Parathyroid adenoma (tissue), 2 donors: ENCODE measurements at regions not wholly inside any gene's neighbourhood (a gene's known extent, or its start where the extent isn't known, plus 50 kb on each side); places are given as distances from the start of the nearest gene placed in this dataset.
"Not testable (repeated sequence)": the region's sequence is repeated elsewhere in the genome, so short reads cannot be mapped to it uniquely, and the experiment has no call there.

ENCODE experiments used
- H2AFZ ChIP-seq: fragments of 300-600 bp; sonication (generic); one replicate; pipeline ENCODE4 v1.7.0; 2017; ENCODE audit warnings: antibody characterized with exemption, mild to moderate bottlenecking
- H3K27ac ChIP-seq: fragments of 300-600 bp; sonication (generic); one replicate; pipeline ENCODE4 v1.7.0; 2017
- H3K27me3 ChIP-seq: fragments of 300-600 bp; sonication (generic); one replicate; pipeline ENCODE4 v1.7.0; 2017; ENCODE audit warnings: low read length; ENCODE audit not compliant: control insufficient read depth, insufficient read depth
- H3K36me3 ChIP-seq: fragments of 300-600 bp; sonication (generic); one replicate; pipeline ENCODE4 v1.7.0; 2017; ENCODE audit warnings: low read length; ENCODE audit not compliant: control insufficient read depth, insufficient read depth
- H3K4me1 ChIP-seq: fragments of 300-600 bp; sonication (generic); one replicate; pipeline ENCODE4 v1.7.0; 2017; ENCODE audit warnings: control low read depth
- H3K4me2 ChIP-seq: fragments of 300-600 bp; sonication (generic); one replicate; pipeline ENCODE4 v1.7.0; 2017; ENCODE audit warnings: low read length
- H3K4me3 ChIP-seq: fragments of 300-600 bp; sonication (generic); one replicate; pipeline ENCODE4 v1.7.0; 2017; ENCODE audit warnings: low read depth, low read length
- H3K79me2 ChIP-seq: fragments of 300-600 bp; sonication (generic); one replicate; pipeline ENCODE4 v1.7.0; 2017; ENCODE audit warnings: control low read depth
- H3K9ac ChIP-seq: fragments of 300-600 bp; sonication (generic); one replicate; pipeline ENCODE4 v1.7.0; 2017; ENCODE audit warnings: mild to moderate bottlenecking
- H3K9me3 ChIP-seq: fragments of 300-600 bp; sonication (generic); one replicate; pipeline ENCODE4 v1.7.0; 2017; ENCODE audit warnings: low read length; ENCODE audit not compliant: control insufficient read depth
- CTCF ChIP-seq: fragments of 300-600 bp; sonication (generic); IDR thresholded peaks from one replicate; pipeline ENCODE4 v1.7.0; 2017; ENCODE audit warnings: antibody characterized with exemption, mild to moderate bottlenecking
- donor health status: primary hyperparathyroidism.

DNA sequence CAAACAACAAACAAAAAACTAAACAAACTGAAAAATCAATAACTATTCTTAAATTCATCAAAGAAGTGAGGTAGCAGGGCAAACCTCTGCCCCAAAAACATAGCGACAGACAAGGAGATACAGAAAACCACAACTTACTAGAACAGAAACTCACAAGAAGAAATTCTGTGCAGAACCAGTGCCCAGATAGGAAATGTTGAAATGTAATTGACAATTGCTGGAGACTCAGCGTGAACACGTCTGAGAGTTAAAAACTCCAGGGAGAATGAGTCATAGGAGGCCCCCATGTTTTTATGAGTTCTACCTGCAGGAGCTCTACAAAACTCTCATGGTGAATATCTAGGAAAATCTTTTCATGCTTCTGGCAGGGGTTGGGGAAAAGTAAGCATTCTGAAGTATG is 95.5 kb upstream of the SETMAR start:
- Histone ChIP-seq H2AFZ (no peak overlapping the region), H3K9me3 (no peaks in the 10 kb centered on the region), H3K4me1 (no peaks in the 10 kb centered on the region), H3K4me2 (no peak overlapping the region), H3K4me3 (no peak overlapping the region), H3K9ac (no peak overlapping the region), H3K79me2 (no peaks in the 10 kb centered on the region), H3K27ac (no peak overlapping the region), H3K36me3 (no peaks in the 10 kb centered on the region), H3K27me3 (no peaks in the 10 kb centered on the region)
- no peak for TF ChIP-seq CTCF

GRCh38 chr3:4208556-4208955 is 94.6 kb upstream of the SETMAR start:
- Histone ChIP-seq H3K9me3 (no peaks in the 10 kb centered on the region), H3K79me2 (no peaks in the 10 kb centered on the region), H3K36me3 (no peaks in the 10 kb centered on the region), H3K4me2 (no peak overlapping the region), H3K27ac (no peak overlapping the region), H3K27me3 (no peaks in the 10 kb centered on the region), H3K9ac (no peak overlapping the region), H2AFZ (no peak overlapping the region), H3K4me3 (no peak overlapping the region), H3K4me1 (no peaks in the 10 kb centered on the region)
- no peak for TF ChIP-seq CTCF

DNA sequence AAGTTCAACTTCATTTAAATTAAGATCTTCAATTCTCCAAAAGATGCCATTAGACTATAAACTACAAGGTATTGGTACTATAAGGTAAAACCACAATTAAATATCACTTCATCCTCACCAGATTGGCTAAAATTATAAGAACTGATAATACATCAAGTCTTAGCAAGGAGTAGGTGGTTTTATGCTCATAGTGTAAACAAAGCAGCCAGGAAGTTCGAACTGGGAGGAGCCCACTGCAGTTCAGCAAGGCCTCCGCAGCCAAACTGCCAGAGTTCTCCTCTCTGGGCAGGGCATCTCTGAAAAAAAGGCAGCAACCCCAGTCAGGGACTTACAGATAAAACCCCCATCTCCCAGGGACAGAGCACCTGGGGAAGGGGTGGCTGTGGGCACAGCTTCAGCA is 91.6 kb upstream of the SETMAR start:
- Histone ChIP-seq H3K27ac (no peak overlapping the region), H3K9ac (no peak overlapping the region), H3K79me2 (no peaks in the 10 kb centered on the region), H3K36me3 (no peaks in the 10 kb centered on the region), H3K4me3 (no peak overlapping the region), H2AFZ (no peak overlapping the region), H3K4me1 (no peaks in the 10 kb centered on the region), H3K27me3 (no peaks in the 10 kb centered on the region), H3K4me2 (no peak overlapping the region), H3K9me3 (no peaks in the 10 kb centered on the region)
- no peak for TF ChIP-seq CTCF

GRCh38 chr3:4213420-4213819 is 89.7 kb upstream of the SETMAR start:
- not testable (repeated sequence) for H3K36me3 ChIP-seq, H2AFZ ChIP-seq, H3K9me3 ChIP-seq, H3K27me3 ChIP-seq, H3K9ac ChIP-seq, H3K79me2 ChIP-seq, H3K4me3 ChIP-seq, H3K27ac ChIP-seq, H3K4me1 ChIP-seq, H3K4me2 ChIP-seq

- not testable (repeated sequence) for H3K4me2 ChIP-seq, H3K4me3 ChIP-seq, H3K9me3 ChIP-seq, H3K79me2 ChIP-seq, H2AFZ ChIP-seq, H3K27me3 ChIP-seq, H3K9ac ChIP-seq, H3K36me3 ChIP-seq, H3K27ac ChIP-seq
- peaks cover 13% of the 10 kb centered on the region for H3K4me1 ChIP-seq
These were observed 86.2 kb upstream of the SETMAR start for GRCh38 chr3:4216974-4217373.

DNA sequence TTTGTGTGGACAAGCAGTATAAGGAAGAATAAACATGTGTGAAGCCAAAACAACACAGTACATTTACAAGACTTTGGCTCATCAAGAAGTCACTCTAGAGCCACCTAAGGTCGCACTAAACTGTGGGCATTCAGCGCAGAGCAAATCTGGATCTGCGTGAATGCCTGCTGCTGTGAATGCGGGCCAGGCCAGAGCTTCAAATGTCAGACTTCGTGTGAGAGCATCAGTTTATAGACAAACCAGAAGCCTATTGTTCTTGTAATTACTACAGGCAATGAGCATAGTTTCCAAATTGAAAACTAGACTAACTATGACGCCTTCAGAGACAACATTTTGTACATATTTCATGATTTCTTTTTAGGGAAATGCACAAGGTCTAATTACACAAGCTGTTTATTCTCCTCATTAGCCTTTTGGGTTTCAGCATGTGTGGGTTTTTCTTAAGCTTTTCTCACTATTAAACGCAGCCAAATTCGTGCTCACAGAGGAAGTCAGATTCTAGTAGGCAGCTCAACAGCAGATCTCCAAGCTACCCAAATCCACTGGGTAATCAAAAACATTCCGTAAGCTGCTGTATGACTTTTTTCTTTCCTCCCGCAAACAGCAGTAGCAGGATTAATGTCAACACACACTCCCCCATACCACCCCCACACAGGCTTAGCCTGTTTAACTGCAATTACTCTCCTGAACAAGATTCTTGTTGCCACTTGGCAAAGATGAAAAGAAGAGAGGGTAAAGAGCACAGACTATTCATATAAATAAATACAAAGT is 84.5 kb upstream of the SETMAR start:
- no peak overlapping the region for H3K9ac ChIP-seq
- no peak overlapping the region for H3K4me3 ChIP-seq
- no peak for TF ChIP-seq CTCF
- no peaks in the 10 kb centered on the region for H3K27me3 ChIP-seq
- H2AFZ ChIP-seq = peak overlapping the region; percentile 48
- no peaks in the 10 kb centered on the region for H3K36me3 ChIP-seq
- H3K9me3 ChIP-seq = no peaks in the 10 kb centered on the region
- peak overlapping the region; percentile 42 for H3K27ac ChIP-seq
- H3K4me2 ChIP-seq = no peak overlapping the region
- H3K4me1 ChIP-seq = peaks cover 16% of the 10 kb centered on the region
- no peaks in the 10 kb centered on the region for H3K79me2 ChIP-seq
